ENCODE measurements at regions not wholly inside any gene's neighbourhood (a gene's known extent, or its start where the extent isn't known, plus 50 kb on each side); places are given as distances from the start of the nearest gene placed in this dataset.

DNA sequence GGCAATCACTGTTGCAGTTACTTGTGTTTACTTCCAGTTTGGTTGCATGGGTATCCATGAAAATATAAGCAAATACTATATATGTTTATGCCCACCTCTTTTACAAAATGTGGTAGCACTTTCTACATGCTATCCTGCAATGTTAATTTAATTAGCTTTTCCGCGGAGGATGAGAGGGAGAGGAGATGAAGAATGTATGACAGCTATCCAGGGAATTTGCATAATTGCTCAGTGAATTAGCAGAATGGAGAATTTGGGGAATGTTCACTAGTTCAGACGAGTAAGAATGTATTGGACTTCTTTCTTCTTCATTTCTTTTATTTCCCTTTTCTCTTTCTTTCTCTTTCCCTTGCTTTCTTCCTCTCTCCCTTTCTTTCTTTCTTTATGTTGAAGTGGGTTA lies 140.7 kb upstream of the SLC28A3 start:
- TF ChIP-seq SP1 (IDR thresholded peaks at IDR 0.05), result no peak
- no peak for TF ChIP-seq SP1 (CRISPR knock-in tag; IDR thresholded peaks at IDR 0.05)
- TF ChIP-seq, protein P1, sequence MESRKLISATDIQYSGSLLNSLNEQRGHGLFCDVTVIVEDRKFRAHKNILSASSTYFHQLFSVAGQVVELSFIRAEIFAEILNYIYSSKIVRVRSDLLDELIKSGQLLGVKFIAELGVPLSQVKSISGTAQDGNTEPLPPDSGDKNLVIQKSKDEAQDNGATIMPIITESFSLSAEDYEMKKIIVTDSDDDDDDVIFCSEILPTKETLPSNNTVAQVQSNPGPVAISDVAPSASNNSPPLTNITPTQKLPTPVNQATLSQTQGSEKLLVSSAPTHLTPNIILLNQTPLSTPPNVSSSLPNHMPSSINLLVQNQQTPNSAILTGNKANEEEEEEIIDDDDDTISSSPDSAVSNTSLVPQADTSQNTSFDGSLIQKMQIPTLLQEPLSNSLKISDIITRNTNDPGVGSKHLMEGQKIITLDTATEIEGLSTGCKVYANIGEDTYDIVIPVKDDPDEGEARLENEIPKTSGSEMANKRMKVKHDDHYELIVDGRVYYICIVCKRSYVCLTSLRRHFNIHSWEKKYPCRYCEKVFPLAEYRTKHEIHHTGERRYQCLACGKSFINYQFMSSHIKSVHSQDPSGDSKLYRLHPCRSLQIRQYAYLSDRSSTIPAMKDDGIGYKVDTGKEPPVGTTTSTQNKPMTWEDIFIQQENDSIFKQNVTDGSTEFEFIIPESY (CRISPR knock-in tag; IDR thresholded peaks at IDR 0.05), result no peak
- no peak for TF ChIP-seq NR2C2 (CRISPR knock-in tag; IDR thresholded peaks at IDR 0.05; ENCODE audit: borderline replicate concordance)
- TF ChIP-seq, protein P2, sequence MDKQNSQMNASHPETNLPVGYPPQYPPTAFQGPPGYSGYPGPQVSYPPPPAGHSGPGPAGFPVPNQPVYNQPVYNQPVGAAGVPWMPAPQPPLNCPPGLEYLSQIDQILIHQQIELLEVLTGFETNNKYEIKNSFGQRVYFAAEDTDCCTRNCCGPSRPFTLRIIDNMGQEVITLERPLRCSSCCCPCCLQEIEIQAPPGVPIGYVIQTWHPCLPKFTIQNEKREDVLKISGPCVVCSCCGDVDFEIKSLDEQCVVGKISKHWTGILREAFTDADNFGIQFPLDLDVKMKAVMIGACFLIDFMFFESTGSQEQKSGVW (CRISPR knock-in tag; IDR thresholded peaks at IDR 0.05; ENCODE audit: borderline replicate concordance), result no peak
- no peak for TF ChIP-seq POLR2AphosphoS2 (IDR thresholded peaks at IDR 0.05; ENCODE audit: low read depth, low read length)
- no peak for TF ChIP-seq TAF15 (IDR thresholded peaks at IDR 0.05; ENCODE audit: low read depth, low read length, poor library complexity, severe bottlenecking)
- TF ChIP-seq ZNF547 (CRISPR knock-in tag; IDR thresholded peaks at IDR 0.05), result no peak
- TF ChIP-seq NFIC (IDR thresholded peaks at IDR 0.05; ENCODE audit: low read length), result no peak

Data from HepG2 (cell line).